22Rv1 (cell line): ENCODE measurements at regions not wholly inside any gene's neighbourhood (a gene's known extent, or its start where the extent isn't known, plus 50 kb on each side); places are given as distances from the start of the nearest gene placed in this dataset.

ENCODE experiments used
- H3K27ac ChIP-seq: fragments of 450-650 bp; 2 replicates; pipeline ENCODE4 v1.5.1; 2017
- ZFX ChIP-seq: fragments of 450-650 bp; IDR thresholded peaks from 2 replicates; pipeline ENCODE4 v1.6.1; 2017; ENCODE audit warnings: antibody characterized with exemption, borderline replicate concordance
- TF ChIP-seq, protein P1 (sequence below): fragments of 450-650 bp; IDR thresholded peaks from 2 replicates; pipeline ENCODE4 v1.5.1; 2017; ENCODE audit warnings: mild to moderate bottlenecking

- TF ChIP-seq, protein P1, sequence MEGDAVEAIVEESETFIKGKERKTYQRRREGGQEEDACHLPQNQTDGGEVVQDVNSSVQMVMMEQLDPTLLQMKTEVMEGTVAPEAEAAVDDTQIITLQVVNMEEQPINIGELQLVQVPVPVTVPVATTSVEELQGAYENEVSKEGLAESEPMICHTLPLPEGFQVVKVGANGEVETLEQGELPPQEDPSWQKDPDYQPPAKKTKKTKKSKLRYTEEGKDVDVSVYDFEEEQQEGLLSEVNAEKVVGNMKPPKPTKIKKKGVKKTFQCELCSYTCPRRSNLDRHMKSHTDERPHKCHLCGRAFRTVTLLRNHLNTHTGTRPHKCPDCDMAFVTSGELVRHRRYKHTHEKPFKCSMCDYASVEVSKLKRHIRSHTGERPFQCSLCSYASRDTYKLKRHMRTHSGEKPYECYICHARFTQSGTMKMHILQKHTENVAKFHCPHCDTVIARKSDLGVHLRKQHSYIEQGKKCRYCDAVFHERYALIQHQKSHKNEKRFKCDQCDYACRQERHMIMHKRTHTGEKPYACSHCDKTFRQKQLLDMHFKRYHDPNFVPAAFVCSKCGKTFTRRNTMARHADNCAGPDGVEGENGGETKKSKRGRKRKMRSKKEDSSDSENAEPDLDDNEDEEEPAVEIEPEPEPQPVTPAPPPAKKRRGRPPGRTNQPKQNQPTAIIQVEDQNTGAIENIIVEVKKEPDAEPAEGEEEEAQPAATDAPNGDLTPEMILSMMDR, result no peak
- no peak for TF ChIP-seq ZFX
These were observed 127.3 kb upstream of the FAM98A start for GRCh38 chr2:33726415-33726814.

DNA sequence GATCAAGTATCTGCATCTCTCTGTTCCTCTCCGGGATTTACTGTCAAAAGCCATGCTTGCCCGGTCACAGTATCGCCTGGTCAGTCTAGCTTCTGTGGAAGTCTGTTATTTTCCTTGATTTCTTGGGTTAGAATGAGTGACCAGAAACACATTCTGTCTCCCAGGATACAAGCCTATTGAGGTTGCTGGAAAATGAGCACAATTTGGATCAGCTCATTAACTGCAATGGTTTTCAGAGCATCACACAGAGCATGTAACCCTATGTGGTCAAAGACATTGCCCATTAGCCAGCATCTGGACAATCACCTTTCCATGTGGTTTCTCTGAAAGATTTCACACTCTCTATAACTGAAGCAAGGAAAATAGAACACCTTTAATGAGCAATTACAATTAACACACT is 124.2 kb upstream of the FAM98A start:
- TF ChIP-seq, protein P1, result no peak
- no peak for TF ChIP-seq ZFX
- H3K27ac ChIP-seq, result no peak overlapping the region

More at GRCh38 chr2:33726415-33726814, 127.3 kb upstream of the FAM98A start:
- no peak overlapping the region for H3K27ac ChIP-seq

DNA sequence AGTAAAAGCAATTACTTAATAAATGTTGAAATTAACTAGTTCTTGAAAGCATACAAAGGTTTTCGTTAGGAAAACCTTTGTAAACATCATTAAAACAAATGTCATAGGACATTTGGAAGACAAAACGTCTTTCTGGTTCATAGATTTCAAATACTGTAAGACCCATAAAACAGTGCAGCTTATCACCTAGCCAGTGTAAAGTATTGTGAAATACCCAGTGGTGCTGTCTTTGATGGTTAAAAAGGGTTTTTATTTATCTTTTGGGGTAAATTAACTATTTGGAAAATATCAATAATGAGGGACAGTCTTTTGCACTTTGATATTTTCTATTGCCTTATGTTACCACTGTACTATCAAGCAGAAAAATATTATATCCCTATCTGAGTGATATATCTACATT is 120.0 kb upstream of the FAM98A start:
- no peak for TF ChIP-seq ZFX
- TF ChIP-seq, protein P1, result no peak
- no peak overlapping the region for H3K27ac ChIP-seq

- TF ChIP-seq, protein P1, result no peak
- no peak for TF ChIP-seq ZFX
These were observed 113.6 kb upstream of the FAM98A start for GRCh38 chr2:33712674-33713073.

DNA sequence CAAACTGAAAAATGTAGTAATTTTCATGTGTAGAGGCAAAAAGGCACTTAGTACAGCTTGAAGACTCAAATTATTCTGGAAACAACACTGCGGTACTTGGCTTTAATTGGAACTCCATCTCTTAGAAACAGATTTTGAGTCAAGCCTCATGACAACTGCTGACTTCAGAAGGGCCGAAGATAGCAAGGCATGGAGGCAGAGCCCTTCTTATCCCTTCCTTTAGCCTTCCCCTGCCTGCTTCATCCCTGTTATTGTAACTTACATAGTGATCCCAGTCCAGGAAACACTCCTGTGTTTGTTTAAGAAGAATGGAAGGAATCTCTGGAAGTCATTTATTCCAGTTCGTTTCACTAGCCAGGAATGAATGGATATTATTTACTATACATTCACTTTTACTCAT is 110.9 kb upstream of the FAM98A start:
- no peak overlapping the region for H3K27ac ChIP-seq
- TF ChIP-seq, protein P1, result no peak
- no peak for TF ChIP-seq ZFX

More at GRCh38 chr2:33712674-33713073, 113.6 kb upstream of the FAM98A start:
- H3K27ac ChIP-seq, result no peak overlapping the region

GRCh38 chr2:33707312-33707711 is 108.2 kb upstream of the FAM98A start:
- no peak overlapping the region for H3K27ac ChIP-seq
- no peak for TF ChIP-seq ZFX
- TF ChIP-seq, protein P1, result no peak

DNA sequence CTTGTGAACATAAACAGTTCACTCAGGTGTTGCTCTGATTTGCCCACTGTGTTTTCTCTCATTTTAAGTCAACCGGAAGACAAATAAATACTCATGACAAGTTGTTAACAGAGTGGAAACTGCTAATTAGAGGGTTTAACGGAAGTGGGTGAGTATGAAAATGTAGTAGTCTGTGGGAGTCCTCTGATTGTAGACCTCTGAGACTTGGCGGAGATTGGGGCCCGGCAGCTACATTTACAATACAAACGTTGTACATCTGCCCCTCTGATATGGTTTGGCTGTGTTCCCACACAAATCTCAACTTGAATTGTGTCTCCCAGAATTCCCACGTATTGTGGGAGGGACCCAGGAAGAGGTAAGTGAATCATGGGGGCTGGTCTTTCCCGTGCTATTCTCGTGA is 107.3 kb upstream of the FAM98A start:
- TF ChIP-seq, protein P1, result no peak
- TF ChIP-seq ZFX, result no peak
- H3K27ac ChIP-seq, result no peak overlapping the region
